ENCODE measurements at regions not wholly inside any gene's neighbourhood (a gene's known extent, or its start where the extent isn't known, plus 50 kb on each side); places are given as distances from the start of the nearest gene placed in this dataset.

DNA sequence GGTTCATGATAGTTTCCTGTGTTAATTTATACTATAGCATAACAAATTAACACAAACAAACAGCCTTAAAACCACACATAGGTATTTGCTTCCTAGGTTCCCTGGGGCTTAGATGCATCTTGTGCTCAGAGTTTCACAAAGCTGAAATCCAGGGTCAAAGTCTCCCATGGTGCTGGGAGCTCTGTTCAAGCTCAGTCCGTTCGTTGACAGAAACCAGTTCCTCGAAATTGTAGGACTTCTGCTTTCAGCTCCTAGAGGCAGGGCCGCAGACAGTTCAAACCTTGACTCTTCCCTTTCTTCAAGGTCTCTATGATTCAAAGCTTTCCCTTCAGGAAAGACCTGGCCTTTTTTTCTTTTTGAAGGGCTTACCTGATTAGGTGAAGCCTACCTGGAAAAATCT is 90.5 kb downstream of the VSTM2A start:
- no peak overlapping the region for H3K27ac ChIP-seq (ENCODE audit: extremely low read length, insufficient read depth, low read length)
- no peaks in the 10 kb centered on the region for H4K20me1 ChIP-seq (ENCODE audit: insufficient read depth, low read length)
- H3K4me2 ChIP-seq (ENCODE audit: low read depth, low read length), result no peak overlapping the region
- 13% methylated on average over 4 of the region's 4 CpGs for WGBS (ENCODE audit: low lambda C conversion rate)
- in situ Hi-C loops (cut with HindIII; ENCODE audit: extremely low pct_ligation_motif_present, low pct_unique_long_range_greater_than_20kb), result no loop called here
- intact Hi-C loops (cut with micrococcal nuclease; ENCODE audit: unreplicated experiment), result no loop called here
- H3K4me1 ChIP-seq (ENCODE audit: insufficient read depth, low read length), result no peaks in the 10 kb centered on the region
- no TSS peak for BruUV-seq (replicated peaks)
- DNase-seq (ENCODE audit: low spot score) (no peak), ATAC-seq (peak; percentile 41; the same call in 1 of the 3 replicates), FAIRE-seq (no peak)
- no peaks in the 10 kb centered on the region for H3K36me3 ChIP-seq (replicated peaks in 1 of 2; ENCODE audit: control insufficient read depth in 1 of 2, insufficient read depth in 2 of 2, low read length in 2 of 2)
- no peak overlapping the region for H3K9ac ChIP-seq (ENCODE audit: insufficient read depth, low read depth, low read length)
- H3K27me3 ChIP-seq (ENCODE audit: control insufficient read depth in 1 of 2, insufficient read depth in 2 of 2, low read length in 2 of 2), result no peaks in the 10 kb centered on the region
- no peaks in the 10 kb centered on the region for H3K79me2 ChIP-seq (ENCODE audit: insufficient read depth, low read length)
- POLR2A ChIA-PET, result no interaction called here
- no peak overlapping the region for H2AFZ ChIP-seq (ENCODE audit: low read length)
- H3K4me3 ChIP-seq (replicated peaks in 1 of 3; ENCODE audit: insufficient read depth in 1 of 3, low read depth in 2 of 3, low read length in 3 of 3), result no peak overlapping the region
- TF ChIP-seq, protein P1, sequence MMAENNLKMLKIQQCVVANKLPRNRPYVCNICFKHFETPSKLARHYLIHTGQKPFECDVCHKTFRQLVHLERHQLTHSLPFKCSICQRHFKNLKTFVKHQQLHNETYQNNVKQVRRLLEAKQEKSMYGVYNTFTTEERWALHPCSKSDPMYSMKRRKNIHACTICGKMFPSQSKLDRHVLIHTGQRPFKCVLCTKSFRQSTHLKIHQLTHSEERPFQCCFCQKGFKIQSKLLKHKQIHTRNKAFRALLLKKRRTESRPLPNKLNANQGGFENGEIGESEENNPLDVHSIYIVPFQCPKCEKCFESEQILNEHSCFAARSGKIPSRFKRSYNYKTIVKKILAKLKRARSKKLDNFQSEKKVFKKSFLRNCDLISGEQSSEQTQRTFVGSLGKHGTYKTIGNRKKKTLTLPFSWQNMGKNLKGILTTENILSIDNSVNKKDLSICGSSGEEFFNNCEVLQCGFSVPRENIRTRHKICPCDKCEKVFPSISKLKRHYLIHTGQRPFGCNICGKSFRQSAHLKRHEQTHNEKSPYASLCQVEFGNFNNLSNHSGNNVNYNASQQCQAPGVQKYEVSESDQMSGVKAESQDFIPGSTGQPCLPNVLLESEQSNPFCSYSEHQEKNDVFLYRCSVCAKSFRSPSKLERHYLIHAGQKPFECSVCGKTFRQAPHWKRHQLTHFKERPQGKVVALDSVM (CRISPR knock-in tag; IDR thresholded peaks at IDR 0.05), result no peak
- TF ChIP-seq, protein P2, sequence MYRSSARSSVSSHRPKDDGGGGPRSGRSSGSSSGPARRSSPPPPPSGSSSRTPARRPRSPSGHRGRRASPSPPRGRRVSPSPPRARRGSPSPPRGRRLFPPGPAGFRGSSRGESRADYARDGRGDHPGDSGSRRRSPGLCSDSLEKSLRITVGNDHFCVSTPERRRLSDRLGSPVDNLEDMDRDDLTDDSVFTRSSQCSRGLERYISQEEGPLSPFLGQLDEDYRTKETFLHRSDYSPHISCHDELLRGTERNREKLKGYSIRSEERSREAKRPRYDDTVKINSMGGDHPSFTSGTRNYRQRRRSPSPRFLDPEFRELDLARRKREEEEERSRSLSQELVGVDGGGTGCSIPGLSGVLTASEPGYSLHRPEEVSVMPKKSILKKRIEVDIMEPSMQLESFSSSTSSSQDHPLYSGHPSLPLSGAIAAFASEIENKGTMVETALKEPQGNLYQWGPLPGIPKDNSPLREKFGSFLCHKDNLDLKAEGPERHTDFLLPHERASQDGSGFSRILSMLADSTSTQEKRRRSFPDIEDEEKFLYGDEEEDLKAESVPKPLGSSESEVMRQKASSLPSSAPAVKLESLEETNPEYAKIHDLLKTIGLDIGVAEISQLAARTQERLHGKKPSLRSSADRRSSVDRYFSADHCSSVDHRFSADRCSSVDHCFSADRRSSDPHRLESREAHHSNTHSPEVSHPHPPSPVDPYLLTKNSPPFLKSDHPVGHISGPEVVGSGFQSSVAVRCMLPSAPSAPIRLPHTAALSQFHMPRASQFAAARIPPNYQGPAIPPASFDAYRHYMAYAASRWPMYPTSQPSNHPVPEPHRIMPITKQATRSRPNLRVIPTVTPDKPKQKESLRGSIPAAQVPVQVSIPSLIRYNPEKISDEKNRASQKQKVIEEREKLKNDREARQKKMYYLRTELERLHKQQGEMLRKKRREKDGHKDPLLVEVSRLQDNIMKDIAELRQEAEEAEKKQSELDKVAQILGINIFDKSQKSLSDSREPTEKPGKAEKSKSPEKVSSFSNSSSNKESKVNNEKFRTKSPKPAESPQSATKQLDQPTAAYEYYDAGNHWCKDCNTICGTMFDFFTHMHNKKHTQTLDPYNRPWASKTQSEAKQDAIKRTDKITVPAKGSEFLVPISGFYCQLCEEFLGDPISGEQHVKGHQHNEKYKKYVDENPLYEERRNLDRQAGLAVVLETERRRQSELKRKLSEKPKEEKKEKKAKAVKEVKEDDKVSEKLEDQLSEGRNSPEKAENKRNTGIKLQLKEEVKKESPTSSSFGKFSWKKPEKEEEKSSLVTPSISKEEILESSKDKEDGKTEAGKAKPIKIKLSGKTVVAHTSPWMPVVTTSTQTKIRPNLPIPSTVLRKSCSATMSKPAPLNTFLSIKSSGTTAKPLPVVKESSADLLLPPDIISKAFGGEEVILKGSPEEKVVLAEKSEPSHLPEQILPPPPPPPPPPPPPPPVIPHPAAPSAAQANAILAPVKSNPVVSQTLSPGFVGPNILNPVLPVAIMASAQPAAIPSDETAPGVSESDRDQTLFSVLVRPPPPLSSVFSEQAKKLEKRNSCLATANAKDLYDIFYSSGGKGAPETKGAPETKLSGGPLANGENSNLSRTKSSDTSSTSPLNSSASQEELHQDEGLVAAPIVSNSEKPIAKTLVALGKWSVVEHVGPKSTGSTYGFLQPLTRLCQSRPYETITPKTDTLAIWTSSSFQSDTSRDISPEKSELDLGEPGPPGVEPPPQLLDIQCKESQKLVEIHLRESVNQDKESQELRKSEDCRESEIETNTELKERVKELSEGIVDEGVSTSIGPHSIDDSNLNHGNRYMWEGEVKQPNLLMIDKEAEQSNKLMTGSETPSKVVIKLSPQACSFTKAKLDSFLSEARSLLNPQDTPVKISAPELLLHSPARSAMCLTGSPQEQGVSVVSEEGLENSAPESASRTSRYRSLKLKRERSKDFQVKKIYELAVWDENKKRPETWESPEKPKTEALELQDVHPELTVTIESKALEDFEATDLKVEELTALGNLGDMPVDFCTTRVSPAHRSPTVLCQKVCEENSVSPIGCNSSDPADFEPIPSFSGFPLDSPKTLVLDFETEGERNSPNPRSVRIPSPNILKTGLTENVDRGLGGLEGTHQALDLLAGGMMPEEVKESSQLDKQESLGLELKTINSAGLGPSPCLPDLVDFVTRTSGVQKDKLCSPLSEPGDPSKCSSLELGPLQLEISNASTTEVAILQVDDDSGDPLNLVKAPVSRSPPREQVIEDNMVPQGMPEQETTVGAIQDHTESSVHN (CRISPR knock-in tag; IDR thresholded peaks at IDR 0.05), result no peak
- TF ChIP-seq, protein P3, sequence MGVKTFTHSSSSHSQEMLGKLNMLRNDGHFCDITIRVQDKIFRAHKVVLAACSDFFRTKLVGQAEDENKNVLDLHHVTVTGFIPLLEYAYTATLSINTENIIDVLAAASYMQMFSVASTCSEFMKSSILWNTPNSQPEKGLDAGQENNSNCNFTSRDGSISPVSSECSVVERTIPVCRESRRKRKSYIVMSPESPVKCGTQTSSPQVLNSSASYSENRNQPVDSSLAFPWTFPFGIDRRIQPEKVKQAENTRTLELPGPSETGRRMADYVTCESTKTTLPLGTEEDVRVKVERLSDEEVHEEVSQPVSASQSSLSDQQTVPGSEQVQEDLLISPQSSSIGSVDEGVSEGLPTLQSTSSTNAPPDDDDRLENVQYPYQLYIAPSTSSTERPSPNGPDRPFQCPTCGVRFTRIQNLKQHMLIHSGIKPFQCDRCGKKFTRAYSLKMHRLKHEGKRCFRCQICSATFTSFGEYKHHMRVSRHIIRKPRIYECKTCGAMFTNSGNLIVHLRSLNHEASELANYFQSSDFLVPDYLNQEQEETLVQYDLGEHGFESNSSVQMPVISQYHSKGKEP (CRISPR knock-in tag; IDR thresholded peaks at IDR 0.05), result no peak
- TF ChIP-seq, protein P4, sequence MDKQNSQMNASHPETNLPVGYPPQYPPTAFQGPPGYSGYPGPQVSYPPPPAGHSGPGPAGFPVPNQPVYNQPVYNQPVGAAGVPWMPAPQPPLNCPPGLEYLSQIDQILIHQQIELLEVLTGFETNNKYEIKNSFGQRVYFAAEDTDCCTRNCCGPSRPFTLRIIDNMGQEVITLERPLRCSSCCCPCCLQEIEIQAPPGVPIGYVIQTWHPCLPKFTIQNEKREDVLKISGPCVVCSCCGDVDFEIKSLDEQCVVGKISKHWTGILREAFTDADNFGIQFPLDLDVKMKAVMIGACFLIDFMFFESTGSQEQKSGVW (CRISPR knock-in tag; IDR thresholded peaks at IDR 0.05; ENCODE audit: borderline replicate concordance), result no peak
- TF ChIP-seq, protein P5, sequence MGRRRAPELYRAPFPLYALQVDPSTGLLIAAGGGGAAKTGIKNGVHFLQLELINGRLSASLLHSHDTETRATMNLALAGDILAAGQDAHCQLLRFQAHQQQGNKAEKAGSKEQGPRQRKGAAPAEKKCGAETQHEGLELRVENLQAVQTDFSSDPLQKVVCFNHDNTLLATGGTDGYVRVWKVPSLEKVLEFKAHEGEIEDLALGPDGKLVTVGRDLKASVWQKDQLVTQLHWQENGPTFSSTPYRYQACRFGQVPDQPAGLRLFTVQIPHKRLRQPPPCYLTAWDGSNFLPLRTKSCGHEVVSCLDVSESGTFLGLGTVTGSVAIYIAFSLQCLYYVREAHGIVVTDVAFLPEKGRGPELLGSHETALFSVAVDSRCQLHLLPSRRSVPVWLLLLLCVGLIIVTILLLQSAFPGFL (CRISPR knock-in tag; IDR thresholded peaks at IDR 0.05), result no peak
- no peak for TF ChIP-seq ZNF577 (CRISPR knock-in tag; IDR thresholded peaks at IDR 0.05; ENCODE audit: borderline replicate concordance, low read depth)
- no peak for TF ChIP-seq SP140L (CRISPR knock-in tag; IDR thresholded peaks at IDR 0.05; ENCODE audit: borderline replicate concordance)
- TF ChIP-seq NFATC3 (CRISPR knock-in tag; IDR thresholded peaks at IDR 0.05), result no peak
- no peak for TF ChIP-seq ZNF205 (CRISPR knock-in tag; IDR thresholded peaks at IDR 0.05)
- TF ChIP-seq AGO2 (optimal IDR thresholded peaks at IDR 0.05; ENCODE audit: low read depth, low read length), result no peak
- TF ChIP-seq ZNF225 (CRISPR knock-in tag; IDR thresholded peaks at IDR 0.05), result no peak
- H3K9me3 ChIP-seq (ENCODE audit: low read length), result no peaks in the 10 kb centered on the region
- CTCF ChIA-PET (ENCODE audit: low intra/inter-chr PET ratio, low total read pairs), result no interaction called here

All from HepG2 (cell line).